Endodermal cell (in vitro differentiated cells): ENCODE measurements at regions not wholly inside any gene's neighbourhood (a gene's known extent, or its start where the extent isn't known, plus 50 kb on each side); places are given as distances from the start of the nearest gene placed in this dataset.

ENCODE experiments used
- DNase-seq: peaks from one replicate; pipeline ENCODE4 v3.0.0-alpha.2; 2017
- H3K27ac ChIP-seq: 2 replicates; pipeline ENCODE4 v1.5.1; 2013; ENCODE audit warnings: mild to moderate bottlenecking, low read depth, low read length, moderate library complexity
- H3K27me3 ChIP-seq: 2 replicates; pipeline ENCODE4 v1.6.1; 2013; ENCODE audit warnings: mild to moderate bottlenecking, low read length, moderate library complexity; ENCODE audit not compliant: insufficient read depth, control insufficient read depth, poor library complexity, severe bottlenecking
- H3K36me3 ChIP-seq: 2 replicates; pipeline ENCODE4 v1.7.0; 2013; ENCODE audit warnings: mild to moderate bottlenecking, low read length, moderate library complexity; ENCODE audit not compliant: control insufficient read depth, insufficient read depth
- H3K4me1 ChIP-seq: one replicate; pipeline ENCODE4 v1.7.0; 2013; ENCODE audit warnings: low read length; ENCODE audit not compliant: control insufficient read depth, insufficient read depth
- H3K4me3 ChIP-seq: 2 replicates; pipeline ENCODE4 v1.5.1; 2013; ENCODE audit warnings: mild to moderate bottlenecking, low read length, moderate library complexity
- H3K9ac ChIP-seq: 2 replicates; pipeline ENCODE4 v1.6.1; 2013; ENCODE audit warnings: mild to moderate bottlenecking, low read length, moderate library complexity; ENCODE audit not compliant: poor library complexity, severe bottlenecking; ENCODE audit errors: extremely low read depth
- H3K9me3 ChIP-seq: 2 replicates; pipeline ENCODE4 v1.6.1; 2013; ENCODE audit warnings: mild to moderate bottlenecking, low read length, moderate library complexity; ENCODE audit not compliant: control insufficient read depth
- H3K27ac Mint-ChIP-seq: 2 replicates; pipeline ENCODE4 v1.8.0; 2020; ENCODE audit warnings: mixed read lengths
- H3K27me3 Mint-ChIP-seq: 2 replicates; pipeline ENCODE4 v1.8.0; 2021; ENCODE audit warnings: mild to moderate bottlenecking, mixed read lengths; ENCODE audit not compliant: insufficient read depth
- H3K36me3 Mint-ChIP-seq: 2 replicates; pipeline ENCODE4 v1.8.0; 2020; ENCODE audit warnings: low read depth, mixed read lengths
- H3K4me1 Mint-ChIP-seq: 2 replicates; pipeline ENCODE4 v1.8.0; 2020; ENCODE audit warnings: mixed read lengths
- H3K4me3 Mint-ChIP-seq: 2 replicates; pipeline ENCODE4 v1.8.0; 2020; ENCODE audit warnings: mild to moderate bottlenecking, moderate library complexity, mixed read lengths
- H3K9me3 Mint-ChIP-seq: 2 replicates; pipeline ENCODE4 v1.8.0; 2020; ENCODE audit warnings: mild to moderate bottlenecking, mixed read lengths
- WGBS, 2 experiments: methylation state at CpG; one replicate each; pipeline versions ENCODE4 v1.1.5 to v1.1.7; 2013; ENCODE audit warnings: missing lambda C conversion rate in 2 of 2, mixed read lengths in 1 of 2; ENCODE audit not compliant: insufficient coverage in 1 of 2, insufficient read length in 1 of 2; 5-methylcytosine and 5-hydroxymethylcytosine counted together
- TF ChIP-seq, protein P1 (sequence below): fragments of 200-600 bp; sonication (generic); conservative IDR thresholded peaks from 2 replicates; pipeline ENCODE4 v1.5.0; 2021; ENCODE audit warnings: antibody characterized with exemption, mild to moderate bottlenecking

DNA sequence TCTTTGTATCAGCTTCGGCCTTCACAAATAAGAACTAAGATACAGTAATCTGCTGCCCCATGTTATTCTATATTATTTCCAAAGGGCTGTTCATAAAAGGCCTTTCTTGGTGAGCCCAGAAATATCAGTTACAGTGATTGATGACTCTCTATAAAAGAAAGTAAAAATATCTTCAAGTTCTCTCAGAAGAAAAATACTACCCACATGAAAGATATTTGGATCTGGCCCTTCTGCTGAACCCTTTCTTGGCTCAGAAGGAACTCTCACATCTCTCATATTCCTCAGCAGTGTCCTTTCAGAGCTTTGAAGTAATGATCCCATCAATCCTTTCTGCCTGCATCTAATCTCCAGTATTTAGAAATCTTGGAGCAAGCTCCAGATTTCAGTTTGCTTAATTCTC is 76.3 kb upstream of the SLITRK1 start:
- no peak overlapping the region for H3K27ac Mint-ChIP-seq
- H3K27me3 Mint-ChIP-seq, result no peaks in the 10 kb centered on the region
- DNase-seq, result no peak
- H3K27ac ChIP-seq, result no peak overlapping the region
- H3K4me3 Mint-ChIP-seq, result no peak overlapping the region
- no peaks in the 10 kb centered on the region for H3K9me3 ChIP-seq
- no peaks in the 10 kb centered on the region for H3K27me3 ChIP-seq
- H3K4me3 ChIP-seq, result no peak overlapping the region
- H3K4me1 ChIP-seq, result no peaks in the 10 kb centered on the region
- 100% methylated on average over 1 of the region's 1 CpG for WGBS, 2 experiments
- H3K9ac ChIP-seq, result no peak overlapping the region
- H3K36me3 Mint-ChIP-seq, result no peaks in the 10 kb centered on the region
- no peaks in the 10 kb centered on the region for H3K36me3 ChIP-seq
- no peaks in the 10 kb centered on the region for H3K9me3 Mint-ChIP-seq
- TF ChIP-seq, protein P1, sequence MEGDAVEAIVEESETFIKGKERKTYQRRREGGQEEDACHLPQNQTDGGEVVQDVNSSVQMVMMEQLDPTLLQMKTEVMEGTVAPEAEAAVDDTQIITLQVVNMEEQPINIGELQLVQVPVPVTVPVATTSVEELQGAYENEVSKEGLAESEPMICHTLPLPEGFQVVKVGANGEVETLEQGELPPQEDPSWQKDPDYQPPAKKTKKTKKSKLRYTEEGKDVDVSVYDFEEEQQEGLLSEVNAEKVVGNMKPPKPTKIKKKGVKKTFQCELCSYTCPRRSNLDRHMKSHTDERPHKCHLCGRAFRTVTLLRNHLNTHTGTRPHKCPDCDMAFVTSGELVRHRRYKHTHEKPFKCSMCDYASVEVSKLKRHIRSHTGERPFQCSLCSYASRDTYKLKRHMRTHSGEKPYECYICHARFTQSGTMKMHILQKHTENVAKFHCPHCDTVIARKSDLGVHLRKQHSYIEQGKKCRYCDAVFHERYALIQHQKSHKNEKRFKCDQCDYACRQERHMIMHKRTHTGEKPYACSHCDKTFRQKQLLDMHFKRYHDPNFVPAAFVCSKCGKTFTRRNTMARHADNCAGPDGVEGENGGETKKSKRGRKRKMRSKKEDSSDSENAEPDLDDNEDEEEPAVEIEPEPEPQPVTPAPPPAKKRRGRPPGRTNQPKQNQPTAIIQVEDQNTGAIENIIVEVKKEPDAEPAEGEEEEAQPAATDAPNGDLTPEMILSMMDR, result no peak
- no peaks in the 10 kb centered on the region for H3K4me1 Mint-ChIP-seq

- no peaks in the 10 kb centered on the region for H3K9me3 ChIP-seq
- H3K36me3 Mint-ChIP-seq, result no peaks in the 10 kb centered on the region
- no peaks in the 10 kb centered on the region for H3K4me1 ChIP-seq
- no peaks in the 10 kb centered on the region for H3K36me3 ChIP-seq
- H3K4me3 ChIP-seq, result no peak overlapping the region
- no peak overlapping the region for H3K9ac ChIP-seq
- TF ChIP-seq, protein P1, result no peak
- no peaks in the 10 kb centered on the region for H3K27me3 Mint-ChIP-seq
- no peaks in the 10 kb centered on the region for H3K4me1 Mint-ChIP-seq
- H3K27ac Mint-ChIP-seq, result no peak overlapping the region
- no peaks in the 10 kb centered on the region for H3K9me3 Mint-ChIP-seq
- no peak overlapping the region for H3K27ac ChIP-seq
- DNase-seq, result no peak
- WGBS, 2 experiments, result 97 to 100% methylated on average over 3 of the region's 3 CpGs
- no peaks in the 10 kb centered on the region for H3K27me3 ChIP-seq
- H3K4me3 Mint-ChIP-seq, result no peak overlapping the region
Observed at GRCh38 chr13:83955011-83955410, 72.7 kb upstream of the SLITRK1 start.

GRCh38 chr13:83953916-83954315 is 71.6 kb upstream of the SLITRK1 start:
- no peaks in the 10 kb centered on the region for H3K4me1 Mint-ChIP-seq
- 99 to 100% methylated on average over 2 of the region's 2 CpGs for WGBS, 2 experiments

More at GRCh38 chr13:83953916-83954315, 71.6 kb upstream of the SLITRK1 start:
- Mint-ChIP-seq H3K27ac (no peak overlapping the region), H3K9me3 (no peaks in the 10 kb centered on the region), H3K36me3 (no peaks in the 10 kb centered on the region), H3K4me3 (no peak overlapping the region), H3K27me3 (no peaks in the 10 kb centered on the region)
- no peak overlapping the region for H3K4me3 ChIP-seq
- no peaks in the 10 kb centered on the region for H3K9me3 ChIP-seq
- no peak for DNase-seq
- no peak overlapping the region for H3K27ac ChIP-seq
- H3K4me1 ChIP-seq, result no peaks in the 10 kb centered on the region
- H3K36me3 ChIP-seq, result no peaks in the 10 kb centered on the region
- H3K9ac ChIP-seq, result no peak overlapping the region
- TF ChIP-seq, protein P1, result no peak
- H3K27me3 ChIP-seq, result no peaks in the 10 kb centered on the region
